HG03108 (cell line): ENCODE measurements at regions not wholly inside any gene's neighbourhood (a gene's known extent, or its start where the extent isn't known, plus 50 kb on each side); places are given as distances from the start of the nearest gene placed in this dataset.

ENCODE experiments used
- ATAC-seq: cut with Tn5 transposase; IDR thresholded peaks from one replicate; pipeline ENCODE4 v1.9.1; 2021; ENCODE audit warnings: moderate library complexity; ENCODE audit not compliant: unreplicated experiment

DNA sequence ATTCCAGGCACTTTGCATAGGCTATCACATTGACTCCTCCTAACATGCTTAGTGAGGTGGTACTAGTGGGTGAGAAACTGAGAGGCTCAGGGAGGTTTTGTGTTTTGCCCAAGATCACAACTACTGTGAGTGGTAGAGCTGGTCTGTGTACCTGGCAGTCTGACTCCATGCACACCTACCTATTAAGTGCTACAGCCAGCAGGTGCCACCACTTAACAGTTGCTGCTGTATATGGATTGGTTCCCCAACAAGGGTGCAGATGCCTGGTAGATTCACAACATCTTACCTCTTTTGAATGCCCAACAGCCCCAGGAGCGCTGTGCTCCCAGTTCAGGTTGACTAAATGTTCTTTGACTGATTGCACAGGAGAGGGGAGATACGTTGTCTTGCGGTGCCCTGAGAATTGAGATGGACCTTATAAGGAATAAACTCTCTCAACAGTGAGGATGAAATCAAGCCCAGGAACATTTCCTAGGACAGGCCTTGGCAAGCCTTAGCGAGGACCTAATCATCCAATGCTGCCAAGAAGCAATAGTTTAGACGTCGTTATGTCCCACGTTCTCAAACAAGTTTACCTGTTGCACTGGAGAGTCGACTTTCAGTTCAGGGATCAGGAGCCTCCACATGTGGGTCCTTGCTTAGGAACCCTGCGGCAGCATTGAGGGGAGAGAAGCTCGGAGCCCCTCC lies 78.9 kb upstream of the F3 start:
- no peak for ATAC-seq

DNA sequence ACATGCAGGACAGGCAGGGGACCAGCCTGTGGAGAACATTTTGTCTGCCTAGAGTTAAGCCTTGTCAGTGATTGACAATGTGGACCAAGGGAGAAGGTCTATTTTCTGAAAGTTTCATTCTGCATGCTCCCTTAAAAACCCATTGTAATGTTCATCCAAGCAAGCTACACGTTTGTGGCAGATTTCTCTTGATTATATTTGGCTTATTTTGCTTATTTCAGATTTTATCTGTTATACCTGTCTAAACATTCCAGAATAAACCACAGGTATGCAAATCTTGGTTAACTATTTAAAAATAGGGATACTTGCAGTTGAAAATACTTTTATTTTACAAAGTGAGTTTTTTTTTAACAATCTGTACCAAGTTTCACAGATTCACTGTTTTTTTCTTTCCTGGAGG lies 78.2 kb upstream of the F3 start:
- ATAC-seq, result no peak

DNA sequence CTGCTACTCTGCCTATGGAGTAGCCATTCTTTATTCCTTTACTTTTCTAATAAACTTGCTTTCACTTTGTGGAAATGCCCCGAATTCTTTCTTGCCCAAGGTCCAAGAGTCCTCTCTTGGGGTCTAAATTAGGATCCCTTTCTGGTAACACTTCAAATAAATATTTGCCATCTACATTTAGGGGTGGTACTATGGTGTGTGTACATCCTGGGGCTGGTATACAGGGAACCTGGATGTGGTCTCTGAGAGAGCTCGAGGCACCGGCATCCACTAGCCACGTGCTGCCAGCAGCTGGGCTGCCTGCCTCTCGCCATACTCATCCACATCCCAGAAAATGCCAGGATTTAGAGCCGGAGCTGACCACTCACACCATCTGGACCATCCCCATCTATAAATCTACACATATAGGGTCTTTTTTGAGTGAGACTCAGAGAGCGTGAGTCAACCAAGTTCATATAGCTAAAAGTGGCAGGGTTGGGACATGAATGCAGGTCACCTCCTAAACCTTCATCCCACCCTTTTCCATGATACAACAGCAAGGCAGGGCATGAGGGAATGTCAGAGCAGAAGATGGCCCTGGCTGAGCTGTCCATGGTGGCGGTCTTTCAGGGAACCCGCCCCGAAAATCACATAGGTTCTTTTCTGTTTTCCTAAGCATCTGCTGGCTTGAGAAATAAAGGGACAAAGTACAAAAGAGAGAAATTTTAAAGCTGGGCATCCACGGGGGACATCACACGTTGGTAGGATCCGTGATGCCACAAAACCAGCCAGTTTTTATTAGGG lies 76.6 kb upstream of the F3 start:
- no peak for ATAC-seq

DNA sequence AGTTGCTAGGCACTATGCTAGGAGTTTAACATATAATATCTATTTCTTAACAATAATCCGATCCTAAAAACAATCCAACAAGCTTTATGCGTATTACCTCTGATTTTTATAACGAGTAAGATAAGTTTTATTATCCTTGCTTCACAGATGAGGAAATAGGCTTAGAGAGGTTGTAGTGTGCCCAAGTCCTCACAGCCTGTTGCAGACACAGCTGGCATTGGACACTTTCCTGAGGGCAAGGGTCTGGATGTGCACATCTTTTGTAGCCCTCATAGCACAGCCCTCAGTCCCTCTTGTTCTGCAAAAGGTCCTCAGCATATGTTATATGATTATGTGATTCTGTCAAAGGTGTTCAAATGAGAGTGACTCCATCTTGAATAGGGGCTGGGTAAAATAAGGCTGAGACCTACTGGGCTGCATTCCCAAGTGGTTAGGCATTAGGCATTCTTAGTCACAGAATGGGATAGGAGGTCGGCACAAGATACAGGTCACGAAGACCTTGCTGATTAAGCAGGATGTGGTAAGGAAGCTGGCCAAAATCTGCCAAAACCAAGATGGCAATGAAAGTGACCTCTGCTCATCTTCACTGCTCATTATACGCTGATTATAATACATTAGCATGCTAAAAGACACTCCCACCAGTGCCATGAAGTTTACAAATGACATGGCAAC lies 75.7 kb upstream of the F3 start:
- no peak for ATAC-seq

DNA sequence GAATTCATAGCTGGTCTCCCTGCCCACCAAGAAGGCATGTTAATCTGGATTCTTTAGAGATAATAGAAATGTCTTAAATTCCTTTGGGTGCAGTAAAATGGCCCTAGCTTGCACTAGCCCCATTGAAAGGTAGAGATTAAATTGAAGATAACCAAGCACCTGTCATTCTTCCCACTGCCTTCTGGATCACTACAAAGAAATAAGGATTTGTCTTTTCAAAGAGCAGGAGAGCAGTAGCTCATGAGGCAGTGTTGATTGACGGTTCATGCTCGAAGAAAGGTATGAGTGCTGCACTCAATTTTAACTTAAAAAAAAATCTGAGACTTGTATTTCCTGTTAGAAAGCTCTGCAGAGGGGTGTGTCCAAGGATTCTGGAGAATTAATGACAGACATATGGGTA lies 74.9 kb upstream of the F3 start:
- no peak for ATAC-seq

DNA sequence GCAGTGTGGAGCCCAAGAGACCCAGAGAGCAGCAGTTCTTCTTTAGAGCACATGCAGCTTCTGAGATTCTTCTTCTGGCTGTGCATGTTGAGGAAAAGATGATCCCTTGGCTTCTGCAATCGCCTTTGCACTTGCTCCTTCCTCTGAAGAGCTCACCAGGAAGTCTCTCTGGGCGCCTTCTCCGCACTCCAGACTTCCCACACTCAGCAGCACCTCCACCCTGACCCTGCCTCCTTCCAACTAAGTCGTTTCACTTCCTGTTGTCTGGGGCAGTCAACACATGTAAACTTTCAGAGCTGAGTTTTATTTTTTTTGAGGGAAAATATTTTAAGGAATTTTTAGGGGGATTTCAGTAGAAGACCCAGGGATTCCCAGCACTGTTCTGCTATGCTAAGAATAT lies 73.4 kb upstream of the F3 start:
- no peak for ATAC-seq

DNA sequence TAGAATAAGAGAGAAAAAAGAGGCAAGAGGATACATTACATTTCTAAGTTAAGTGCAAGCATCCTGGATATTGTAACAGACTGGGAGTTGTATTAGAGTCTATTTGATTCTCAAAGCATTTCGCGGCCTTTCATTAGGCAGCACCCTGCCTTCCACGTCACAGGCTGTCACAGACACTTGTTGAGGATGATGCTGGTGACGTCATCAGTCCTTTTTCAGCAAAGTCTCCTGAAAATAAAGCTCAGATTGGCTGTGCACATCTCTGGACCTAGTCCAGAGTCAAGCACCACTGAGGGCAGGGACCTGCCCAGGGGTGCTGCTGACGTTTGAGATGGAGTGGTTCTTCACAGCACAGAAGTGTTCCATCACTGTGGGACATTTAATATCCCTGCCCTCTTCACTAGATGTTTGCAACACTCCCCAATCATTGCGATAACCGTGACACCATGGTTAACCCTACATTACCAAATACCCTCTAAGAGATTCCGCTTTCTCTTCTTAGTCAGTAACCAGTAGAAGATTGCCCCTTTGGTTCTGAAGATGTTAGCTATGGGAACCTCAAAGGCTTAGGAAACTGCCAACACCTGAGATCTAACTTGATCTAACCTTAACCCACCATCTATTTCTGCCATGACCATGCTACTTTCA lies 72.7 kb upstream of the F3 start:
- no peak for ATAC-seq

DNA sequence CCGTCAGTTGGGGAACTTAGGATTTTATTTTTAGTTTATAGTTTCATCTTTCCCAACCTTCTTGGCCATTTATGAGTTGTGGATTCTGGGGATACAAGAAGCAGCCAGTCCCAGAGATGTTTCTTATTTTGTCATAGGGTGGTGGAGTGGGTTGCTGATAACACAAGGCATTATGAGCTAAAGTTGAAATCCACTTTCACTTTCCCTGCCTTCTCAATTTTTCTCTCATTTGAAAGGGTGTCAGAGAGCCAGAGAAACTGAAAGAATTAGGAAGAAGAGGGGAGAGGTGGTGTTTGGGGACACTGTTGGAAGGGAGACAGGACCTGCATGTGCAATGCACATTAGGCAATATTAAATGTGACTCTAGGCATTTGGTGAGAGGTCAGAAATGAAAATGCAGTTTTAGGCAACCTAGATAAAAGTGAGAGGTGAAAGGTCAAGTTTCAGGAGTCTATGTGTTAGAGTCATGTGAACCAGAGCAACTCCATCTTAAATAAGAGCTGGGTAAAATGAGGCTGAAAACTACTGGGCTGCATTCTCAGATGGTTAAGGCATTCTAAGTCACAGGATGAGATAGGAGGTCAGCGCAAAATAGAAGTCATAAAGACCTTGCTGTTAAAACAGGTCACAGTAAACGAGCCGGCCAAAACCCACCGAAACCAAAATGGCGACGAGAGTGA lies 71.1 kb upstream of the F3 start:
- ATAC-seq, result no peak

DNA sequence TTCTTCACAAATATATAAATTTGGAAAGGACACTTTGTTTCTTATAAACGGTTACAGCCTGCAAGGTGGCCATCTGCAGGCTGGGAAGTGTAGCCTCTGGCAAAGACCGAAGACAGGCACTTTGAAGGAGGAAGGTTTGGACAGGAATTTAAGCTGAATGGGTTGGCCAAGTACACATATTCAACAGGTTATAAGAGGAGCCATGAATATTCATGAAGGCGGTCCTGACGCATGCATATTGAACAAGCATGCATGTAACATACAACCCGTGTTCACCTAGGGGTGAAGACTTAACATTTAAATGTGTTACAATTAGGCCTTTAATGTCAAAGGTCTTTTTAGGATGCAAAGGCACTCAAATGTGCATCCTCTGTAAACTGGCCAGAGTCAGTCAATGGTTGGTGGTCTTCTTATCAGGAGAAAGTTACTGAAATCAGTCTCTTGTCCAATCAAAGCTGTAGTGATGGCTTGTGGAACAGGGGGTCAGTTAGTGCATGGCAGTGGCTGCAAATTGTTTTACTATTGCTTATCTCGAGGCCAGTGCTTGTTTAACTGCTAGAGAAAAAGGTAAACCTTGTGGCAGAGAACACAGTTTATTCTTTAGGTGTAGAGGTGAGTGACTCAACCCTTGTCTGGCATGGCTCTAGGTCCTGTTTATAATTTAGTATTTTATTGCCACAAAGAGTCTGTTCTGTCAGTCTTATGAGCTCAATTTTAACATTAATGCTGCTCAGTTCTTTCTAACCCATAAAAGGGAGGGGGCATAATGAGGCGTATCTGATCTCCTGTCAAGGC lies 70.3 kb upstream of the F3 start:
- ATAC-seq, result no peak

DNA sequence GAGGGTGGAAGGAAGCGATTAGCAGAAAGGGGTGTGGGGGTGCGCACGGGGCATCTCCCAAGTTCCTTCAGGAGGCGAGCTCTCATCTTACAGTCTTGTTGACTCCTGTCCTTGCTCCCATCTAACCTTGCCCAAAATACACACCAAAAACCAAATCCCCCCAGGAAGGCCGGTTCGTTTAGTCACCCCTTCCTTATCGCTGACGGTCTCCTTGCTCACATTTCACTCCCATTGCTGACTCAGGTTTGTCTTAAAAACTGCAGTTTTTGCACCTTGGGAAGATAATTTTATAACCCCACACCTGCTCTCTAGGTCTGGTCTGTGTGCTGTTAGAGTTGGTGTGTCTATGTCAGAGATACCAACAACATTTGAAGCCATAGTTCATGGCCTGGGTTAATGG lies 68.1 kb upstream of the F3 start:
- no peak for ATAC-seq

DNA sequence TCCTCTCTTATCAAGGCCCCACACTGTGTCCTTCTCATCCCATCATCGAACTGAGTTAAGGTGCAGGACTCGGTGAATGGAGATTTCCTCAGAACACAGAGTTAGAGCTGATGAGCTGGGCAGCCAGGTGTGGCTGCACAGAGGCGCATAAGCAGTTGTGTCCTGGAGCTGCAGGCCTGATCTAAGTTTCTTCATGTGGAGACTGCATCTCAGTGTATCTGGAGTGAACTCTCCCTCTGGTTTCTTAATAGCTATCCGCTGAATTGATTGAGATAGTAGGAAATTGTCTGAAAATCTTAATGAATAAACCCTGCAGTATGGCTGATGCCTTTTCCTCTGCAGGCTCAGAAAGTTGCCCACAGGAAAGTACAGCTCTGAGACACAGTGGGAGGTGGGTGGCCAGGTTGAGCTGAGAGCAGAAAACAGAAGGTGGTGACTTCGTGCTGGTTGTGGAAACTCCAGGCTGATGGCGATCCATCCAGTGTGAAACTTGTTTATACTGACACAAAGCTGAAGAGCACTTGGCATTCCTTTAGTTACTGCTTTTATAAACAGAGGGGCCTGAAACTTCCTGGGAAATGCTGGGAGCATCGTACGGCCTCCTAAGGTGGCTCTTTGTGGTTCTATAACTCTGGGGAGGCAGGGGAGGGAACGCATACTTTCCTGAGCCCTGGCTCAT lies 67.4 kb upstream of the F3 start:
- no peak for ATAC-seq

DNA sequence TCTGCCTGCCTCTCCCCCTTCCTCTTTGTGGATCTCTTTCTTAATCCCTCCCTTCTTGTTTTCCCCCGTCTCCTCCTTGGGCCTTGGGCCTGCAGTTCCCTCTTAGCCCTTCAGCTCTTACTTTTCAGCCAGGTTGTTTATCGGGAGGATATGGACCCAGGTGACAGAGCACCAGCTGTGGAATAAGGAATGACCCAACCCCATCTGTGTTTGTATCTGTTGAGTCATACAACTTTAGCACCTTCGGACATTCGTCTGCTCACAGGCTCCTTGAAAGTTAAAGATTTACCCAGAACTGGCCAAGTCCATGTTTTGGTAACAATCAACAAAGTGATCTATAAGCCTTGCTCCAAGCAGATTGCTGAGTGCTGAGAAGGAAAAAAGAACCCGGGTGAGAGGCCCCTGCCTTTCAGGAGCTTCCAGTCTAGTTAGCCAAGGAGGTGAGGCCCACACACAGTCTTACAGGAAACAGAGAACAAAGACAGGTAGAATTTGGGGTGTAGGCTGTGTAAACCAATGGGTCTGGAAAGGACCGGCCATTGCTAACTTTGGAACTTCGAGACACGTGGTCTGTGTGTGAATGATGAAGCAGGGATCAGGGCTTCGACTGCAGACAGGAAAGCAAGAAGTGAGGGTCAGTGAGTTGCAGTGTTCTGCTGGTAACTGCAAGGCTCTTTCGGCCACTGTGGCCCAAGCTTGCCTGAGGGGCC lies 66.7 kb upstream of the F3 start:
- no peak for ATAC-seq

DNA sequence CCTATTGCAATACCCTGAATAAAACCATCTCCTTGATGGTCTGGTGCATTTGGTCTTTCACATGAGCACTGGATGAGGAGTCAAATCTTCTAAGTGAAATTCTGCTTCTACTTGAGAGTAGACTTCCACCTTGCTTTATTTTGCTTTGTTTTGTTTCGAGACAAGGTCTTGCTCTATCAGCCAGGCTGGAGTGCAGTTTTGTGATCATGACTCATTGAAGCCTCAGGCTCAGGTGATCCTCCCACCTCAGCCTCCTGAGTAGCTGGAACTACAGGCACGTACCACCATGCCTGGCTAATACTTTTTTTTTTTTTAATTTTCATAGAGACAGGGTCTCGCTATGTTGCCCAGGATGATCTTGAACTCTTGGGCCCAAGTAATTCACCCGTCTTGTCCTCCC lies 65.8 kb upstream of the F3 start:
- no peak for ATAC-seq

DNA sequence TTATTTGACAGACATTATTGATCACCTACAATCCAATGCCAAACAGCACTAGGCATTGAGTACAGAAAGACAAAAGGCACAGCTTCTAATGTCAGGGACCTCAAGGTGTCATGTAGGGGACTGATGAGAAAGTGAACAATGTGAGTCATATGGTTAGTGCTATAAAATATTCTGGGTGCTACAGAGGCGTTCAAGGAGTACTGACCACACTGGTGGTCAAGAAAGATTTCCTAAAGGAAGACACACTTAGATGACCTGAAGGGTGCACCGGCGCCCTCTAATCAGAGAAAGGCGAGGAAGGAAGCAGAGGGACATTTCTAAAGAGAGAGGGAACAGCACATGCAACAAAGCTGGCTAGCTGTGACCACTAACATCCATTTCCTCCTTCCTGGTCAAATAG lies 64.9 kb upstream of the F3 start:
- no peak for ATAC-seq

DNA sequence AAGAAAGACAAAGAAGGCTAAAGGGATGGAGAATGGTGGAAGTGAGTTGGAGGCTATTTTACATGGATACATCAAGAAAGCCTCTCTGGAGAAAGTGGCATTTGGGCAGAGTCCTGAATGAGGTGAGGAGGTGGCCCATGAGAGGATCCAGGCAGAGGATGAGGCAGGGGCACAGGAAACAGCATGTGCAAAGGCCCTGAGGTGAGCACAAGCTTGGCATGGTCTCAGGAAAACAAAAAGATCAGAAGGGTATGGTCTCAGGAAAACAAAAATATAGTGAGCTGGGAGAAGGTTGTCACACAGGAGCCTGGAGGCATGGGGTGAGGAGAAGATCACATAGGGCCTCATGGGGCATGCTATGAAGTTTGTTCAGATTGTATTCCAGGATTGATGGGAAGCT lies 62.1 kb upstream of the F3 start:
- no peak for ATAC-seq

DNA sequence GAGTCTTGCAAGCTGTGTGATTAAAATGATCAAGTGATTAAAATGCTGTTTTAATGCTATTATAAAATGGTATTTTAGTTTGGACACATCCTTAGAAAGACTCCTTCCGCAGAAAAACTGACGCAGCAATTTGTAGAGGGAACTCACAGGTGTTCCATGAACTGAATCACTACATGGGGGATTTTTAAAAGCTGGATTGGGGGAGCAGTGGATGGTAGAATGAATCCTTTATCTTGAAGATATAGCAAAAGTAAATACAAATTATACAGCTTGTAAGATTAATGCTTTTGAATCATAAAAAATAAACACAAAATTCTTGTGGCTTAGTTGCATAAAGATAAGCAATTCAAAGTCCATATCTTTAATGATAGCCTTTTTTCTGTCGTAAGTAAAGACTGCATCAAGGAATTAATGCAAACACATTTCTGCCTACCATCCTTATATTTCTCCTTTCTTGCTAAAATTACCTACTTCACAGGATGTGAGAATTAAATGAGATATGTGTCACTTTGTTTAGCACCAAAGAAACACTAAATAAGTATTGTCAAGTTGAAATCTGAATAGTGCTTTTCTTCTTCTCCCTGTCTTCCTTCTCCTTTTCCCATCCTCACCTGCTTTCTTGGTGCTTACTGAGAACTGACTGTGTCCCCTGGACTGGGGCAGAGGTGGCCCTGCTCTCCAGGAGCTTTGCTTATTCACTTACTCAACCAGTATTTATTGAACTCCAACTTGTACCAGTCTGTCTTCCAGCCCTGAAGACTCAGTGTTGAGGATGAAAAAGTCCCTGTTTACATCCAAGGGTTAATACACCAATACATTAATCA lies 61.5 kb upstream of the F3 start:
- ATAC-seq, result no peak

DNA sequence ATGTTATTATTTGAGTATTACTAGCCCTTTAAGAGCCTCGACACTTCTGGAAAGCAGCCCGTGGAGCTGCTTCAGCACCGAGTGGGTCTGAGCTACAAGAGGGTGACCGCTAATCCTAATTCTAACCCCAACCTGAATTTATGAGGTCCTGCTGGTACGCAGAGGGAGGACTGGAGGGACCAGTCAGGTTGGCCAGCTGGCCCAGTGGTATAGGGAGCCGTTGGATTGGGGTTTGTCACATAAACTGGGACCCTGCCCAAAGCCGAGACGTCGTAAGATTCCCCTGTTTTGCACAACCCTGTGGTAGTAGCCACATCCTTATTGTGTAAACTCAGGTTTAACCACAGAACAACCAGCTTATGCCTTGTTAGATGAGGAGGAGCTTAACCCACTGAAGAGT lies 60.8 kb upstream of the F3 start:
- no peak for ATAC-seq

DNA sequence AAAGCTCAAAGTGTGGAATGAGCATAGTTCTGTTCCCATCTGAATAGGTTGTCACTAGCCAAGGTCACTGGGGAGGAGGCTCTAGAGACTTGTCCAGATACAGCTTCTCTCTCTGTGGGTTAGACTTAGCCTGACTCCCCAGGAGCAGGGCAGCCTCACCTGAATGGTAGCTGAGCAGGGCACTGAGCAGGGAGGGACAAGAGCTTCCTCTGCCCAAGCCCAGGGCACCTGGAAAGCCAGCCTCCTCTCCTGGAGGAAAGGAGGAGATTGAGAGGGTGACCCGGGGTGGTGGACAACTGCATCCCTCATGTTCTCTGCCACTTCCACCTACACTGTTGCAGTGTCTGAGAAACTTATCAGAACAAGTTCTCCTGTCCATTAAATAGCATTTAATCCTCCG lies 59.0 kb upstream of the F3 start:
- no peak for ATAC-seq
